ENCODE measurements at regions not wholly inside any gene's neighbourhood (a gene's known extent, or its start where the extent isn't known, plus 50 kb on each side); places are given as distances from the start of the nearest gene placed in this dataset.
A peak's percentile ranks its signal among the peaks of the same experiment; 100 is the strongest.

DNA sequence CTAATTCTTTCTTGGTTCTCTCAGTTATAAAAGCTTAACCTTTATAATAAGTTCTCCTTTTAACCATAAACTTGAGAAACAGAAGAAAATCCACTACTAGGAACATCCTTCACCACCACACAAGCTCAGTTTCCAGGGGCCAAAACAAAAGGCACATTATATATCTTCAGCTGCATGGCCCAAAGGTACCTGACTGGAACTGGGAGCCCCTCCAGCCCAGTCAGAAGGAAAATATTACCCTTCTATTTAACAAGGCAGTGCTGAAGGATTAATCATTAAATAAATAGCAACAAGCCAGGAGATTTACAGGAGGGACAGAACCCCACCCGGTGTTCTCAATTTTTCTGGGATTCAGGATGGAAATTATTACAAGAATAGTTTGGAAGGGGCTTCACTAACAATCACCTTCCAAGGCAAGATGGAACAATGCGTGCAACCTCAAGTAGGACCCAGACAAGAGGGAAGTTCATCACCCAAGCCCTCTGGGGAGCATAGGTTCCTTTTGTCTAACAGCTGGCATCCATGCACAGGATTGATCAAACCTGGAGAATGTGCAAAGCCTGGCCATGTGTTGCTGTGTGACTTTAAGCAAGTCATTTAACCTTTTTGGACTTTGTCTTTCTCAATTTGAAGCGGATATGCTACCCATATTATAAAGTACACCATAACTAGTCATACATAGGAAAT lies 159.6 kb upstream of the SETBP1 start:
- H3K4me3 Mint-ChIP-seq = no peak overlapping the region
- intact Hi-C loops (cut with micrococcal nuclease) = no loop called here
- peaks cover 8% of the 10 kb centered on the region for H3K4me1 Mint-ChIP-seq
- ChIA-PET CTCF (no interaction called here), POLR2A (no interaction called here)
- H3K27ac Mint-ChIP-seq = no peak overlapping the region
- H3K9me3 Mint-ChIP-seq = peaks cover 2% of the 10 kb centered on the region
- DNase-seq (no peak), ATAC-seq (ENCODE audit: low read depth) (no peak)
- no peaks in the 10 kb centered on the region for H3K36me3 Mint-ChIP-seq (ENCODE audit: low read depth)
- H3K27me3 Mint-ChIP-seq = no peaks in the 10 kb centered on the region
- TF ChIP-seq, protein P1, sequence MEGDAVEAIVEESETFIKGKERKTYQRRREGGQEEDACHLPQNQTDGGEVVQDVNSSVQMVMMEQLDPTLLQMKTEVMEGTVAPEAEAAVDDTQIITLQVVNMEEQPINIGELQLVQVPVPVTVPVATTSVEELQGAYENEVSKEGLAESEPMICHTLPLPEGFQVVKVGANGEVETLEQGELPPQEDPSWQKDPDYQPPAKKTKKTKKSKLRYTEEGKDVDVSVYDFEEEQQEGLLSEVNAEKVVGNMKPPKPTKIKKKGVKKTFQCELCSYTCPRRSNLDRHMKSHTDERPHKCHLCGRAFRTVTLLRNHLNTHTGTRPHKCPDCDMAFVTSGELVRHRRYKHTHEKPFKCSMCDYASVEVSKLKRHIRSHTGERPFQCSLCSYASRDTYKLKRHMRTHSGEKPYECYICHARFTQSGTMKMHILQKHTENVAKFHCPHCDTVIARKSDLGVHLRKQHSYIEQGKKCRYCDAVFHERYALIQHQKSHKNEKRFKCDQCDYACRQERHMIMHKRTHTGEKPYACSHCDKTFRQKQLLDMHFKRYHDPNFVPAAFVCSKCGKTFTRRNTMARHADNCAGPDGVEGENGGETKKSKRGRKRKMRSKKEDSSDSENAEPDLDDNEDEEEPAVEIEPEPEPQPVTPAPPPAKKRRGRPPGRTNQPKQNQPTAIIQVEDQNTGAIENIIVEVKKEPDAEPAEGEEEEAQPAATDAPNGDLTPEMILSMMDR (IDR thresholded peaks at IDR 0.05) = no peak

DNA sequence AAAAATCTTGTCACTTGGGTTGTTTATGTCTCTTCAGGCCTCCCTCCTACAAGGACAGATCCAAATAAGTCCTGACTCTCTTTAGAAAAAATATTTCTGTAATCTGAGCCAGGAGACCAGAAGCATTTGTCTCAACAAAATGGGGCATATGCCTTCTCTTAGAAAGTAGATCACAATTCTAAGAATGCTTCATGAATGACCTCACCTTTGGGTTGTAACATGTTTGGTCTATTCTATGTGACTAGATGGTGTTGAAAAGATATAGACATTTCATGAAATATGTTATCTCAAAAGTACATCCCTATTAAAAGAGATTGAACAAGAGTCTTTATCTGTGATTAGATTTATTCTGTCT lies 159.0 kb upstream of the SETBP1 start:
- Mint-ChIP-seq H3K36me3 (ENCODE audit: low read depth) (no peaks in the 10 kb centered on the region), H3K9me3 (peaks cover 2% of the 10 kb centered on the region), H3K4me1 (peaks cover 13% of the 10 kb centered on the region), H3K27me3 (no peaks in the 10 kb centered on the region), H3K4me3 (no peak overlapping the region), H3K27ac (no peak overlapping the region)
- intact Hi-C loops (cut with micrococcal nuclease) = no loop called here
- POLR2A ChIA-PET = no interaction called here
- TF ChIP-seq, protein P1 (IDR thresholded peaks at IDR 0.05) = no peak
- DNase-seq (no peak), ATAC-seq (ENCODE audit: low read depth) (no peak)
- CTCF ChIA-PET = no interaction called here

DNA sequence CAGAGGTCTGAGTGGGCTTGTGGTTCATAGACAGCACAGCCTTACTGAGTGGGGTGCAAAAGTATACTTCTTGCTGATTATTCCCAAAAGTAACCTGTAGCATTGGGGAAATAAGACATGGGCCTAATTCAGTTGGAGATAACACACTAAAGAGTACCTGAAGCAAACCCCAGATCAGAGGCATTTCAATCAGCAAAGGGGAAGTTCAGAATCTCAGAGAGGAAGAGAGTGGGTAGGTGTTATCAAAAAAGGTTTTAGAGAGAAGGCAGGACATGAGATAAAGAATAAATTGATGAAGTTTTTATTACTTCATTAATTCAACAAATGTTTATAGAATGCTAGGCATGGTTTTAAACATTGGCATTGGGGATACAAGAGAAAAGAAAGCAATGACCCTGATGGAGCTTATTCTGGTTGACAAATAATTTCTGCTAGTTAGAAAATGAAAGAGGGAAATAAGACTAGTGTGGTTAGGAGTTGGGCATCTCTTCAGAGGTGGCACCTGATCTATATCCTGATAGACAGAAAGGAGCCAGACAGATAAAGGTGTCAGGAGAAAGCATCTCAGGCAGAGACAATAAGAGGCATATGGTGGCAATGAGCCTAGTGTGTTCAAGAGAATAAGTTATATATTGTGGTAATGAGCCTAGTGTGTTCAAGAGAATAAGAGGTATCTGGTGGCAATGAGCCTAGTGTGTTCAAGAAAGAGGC lies 153.8 kb upstream of the SETBP1 start:
- TF ChIP-seq, protein P1 (IDR thresholded peaks at IDR 0.05) = no peak
- peak overlapping the region; percentile 5 for H3K4me3 Mint-ChIP-seq
- peak; percentile 54 for ATAC-seq (ENCODE audit: low read depth)
- no peaks in the 10 kb centered on the region for H3K36me3 Mint-ChIP-seq (ENCODE audit: low read depth)
- peaks cover 2% of the 10 kb centered on the region for H3K9me3 Mint-ChIP-seq
- no peak for DNase-seq
- intact Hi-C loops (cut with micrococcal nuclease) = no loop called here
- ChIA-PET CTCF (interaction anchor here (0.5 to 0.7 kb wide), 2 partner anchors 127 to 857 kb away, joined by 3 read pairs; no protein-coding TSS in a partner anchor), POLR2A (interaction anchor here (0.7 kb wide), 1 partner anchor 1724 kb away, joined by 5 read pairs; no protein-coding TSS in a partner anchor)
- H3K27ac Mint-ChIP-seq = peak overlapping the region; percentile 69
- peaks cover 28% of the 10 kb centered on the region for H3K4me1 Mint-ChIP-seq
- no peaks in the 10 kb centered on the region for H3K27me3 Mint-ChIP-seq

DNA sequence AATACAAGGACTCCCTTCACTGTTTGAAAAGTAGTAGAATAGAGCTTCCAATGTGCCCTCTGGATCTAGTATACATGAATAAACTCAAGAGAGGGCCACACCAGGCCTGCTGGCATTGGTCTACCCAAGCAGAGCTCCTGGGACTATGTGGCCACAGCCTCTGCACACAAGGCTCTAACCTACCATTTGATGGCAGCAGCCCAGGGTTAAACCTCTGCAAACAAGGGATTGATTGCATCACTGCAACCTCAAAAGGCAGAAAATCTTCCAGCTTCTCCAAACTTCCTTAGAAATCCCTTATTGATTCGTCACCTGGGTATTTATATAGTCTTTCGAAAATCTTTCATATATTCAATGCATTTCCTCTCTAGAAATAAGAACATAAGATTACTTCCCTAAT lies 147.6 kb upstream of the SETBP1 start:
- Mint-ChIP-seq H3K4me3 (no peak overlapping the region), H3K27me3 (no peaks in the 10 kb centered on the region), H3K4me1 (peaks cover 31% of the 10 kb centered on the region), H3K27ac (no peak overlapping the region), H3K36me3 (ENCODE audit: low read depth) (no peaks in the 10 kb centered on the region), H3K9me3 (no peaks in the 10 kb centered on the region)
- TF ChIP-seq, protein P1 (IDR thresholded peaks at IDR 0.05) = no peak
- ChIA-PET CTCF (no interaction called here), POLR2A (no interaction called here)
- DNase-seq (no peak), ATAC-seq (ENCODE audit: low read depth) (no peak)
- intact Hi-C loops (cut with micrococcal nuclease) = no loop called here

DNA sequence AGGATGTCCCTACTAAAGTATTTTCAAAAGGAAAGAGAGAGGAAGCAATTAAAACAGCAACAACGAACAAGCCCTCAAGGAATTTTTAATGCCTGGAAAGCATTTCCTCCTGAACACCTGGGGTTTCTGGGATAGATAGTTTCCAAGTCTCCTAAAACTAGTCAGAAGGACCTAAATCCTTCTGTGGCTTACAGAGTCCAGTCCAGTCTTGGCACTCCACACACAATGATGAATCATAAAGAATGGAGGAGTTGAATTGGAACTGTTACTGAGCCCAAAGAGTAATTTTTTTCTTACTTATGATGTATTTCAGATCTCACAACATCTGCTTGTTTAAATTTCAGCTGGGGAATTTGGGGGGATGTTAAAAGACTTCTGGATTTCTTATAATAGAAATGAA lies 144.6 kb upstream of the SETBP1 start:
- no peak for DNase-seq
- H3K36me3 Mint-ChIP-seq (ENCODE audit: low read depth) = no peaks in the 10 kb centered on the region
- no peaks in the 10 kb centered on the region for H3K27me3 Mint-ChIP-seq
- CTCF ChIA-PET = no interaction called here
- POLR2A ChIA-PET = no interaction called here
- intact Hi-C loops (cut with micrococcal nuclease) = no loop called here
- H3K4me3 Mint-ChIP-seq = no peak overlapping the region
- no peaks in the 10 kb centered on the region for H3K9me3 Mint-ChIP-seq
- TF ChIP-seq, protein P1 (IDR thresholded peaks at IDR 0.05) = no peak
- no peak overlapping the region for H3K27ac Mint-ChIP-seq
- ATAC-seq (ENCODE audit: low read depth) = no peak
- peaks cover 29% of the 10 kb centered on the region for H3K4me1 Mint-ChIP-seq

Measured in activated B cell treated with CpG ODN at 0.5 μM for 24 hours (primary cell).